OCI-LY1 (cell line): ENCODE measurements at regions not wholly inside any gene's neighbourhood (a gene's known extent, or its start where the extent isn't known, plus 50 kb on each side); places are given as distances from the start of the nearest gene placed in this dataset.

Experiments
- H2AFZ ChIP-seq: fragments of 200-600 bp; sonication (generic), shearing (Covaris generic); 2 replicates; pipeline ENCODE4 v1.6.0; 2014; ENCODE audit warnings: antibody characterized with exemption, mild to moderate bottlenecking, low read length
- H3F3A ChIP-seq: fragments of 200-600 bp; sonication (generic), shearing (Covaris generic); 2 replicates; pipeline ENCODE4 v1.6.0; 2014; ENCODE audit warnings: mild to moderate bottlenecking, antibody characterized with exemption, low read length, moderate library complexity; ENCODE audit not compliant: insufficient read depth
- H3K27ac ChIP-seq: fragments of 200-600 bp; sonication (generic); 2 replicates; pipeline ENCODE4 v1.5.1; 2014; ENCODE audit warnings: low read length, mixed run types, mild to moderate bottlenecking, low read depth; ENCODE audit not compliant: poor library complexity, severe bottlenecking
- H3K27me3 ChIP-seq: fragments of 200-600 bp; sonication (generic); 2 replicates; pipeline ENCODE4 v1.6.0; 2014; ENCODE audit warnings: antibody characterized with exemption, mild to moderate bottlenecking, low read length, moderate library complexity; ENCODE audit not compliant: insufficient read depth
- H3K36me3 ChIP-seq: fragments of 200-600 bp; sonication (generic); 2 replicates; pipeline ENCODE4 v1.6.1; 2014; ENCODE audit warnings: mild to moderate bottlenecking, antibody characterized with exemption, low read length, moderate library complexity, mixed read lengths; ENCODE audit not compliant: insufficient read depth
- H3K4me1 ChIP-seq: fragments of 200-600 bp; sonication (generic); 2 replicates; pipeline ENCODE4 v1.5.1; 2014; ENCODE audit warnings: mild to moderate bottlenecking, low read length, moderate library complexity; ENCODE audit not compliant: insufficient read depth, severe bottlenecking
- H3K4me2 ChIP-seq: fragments of 200-600 bp; sonication (generic), shearing (Covaris generic); 2 replicates; pipeline ENCODE4 v1.6.1; 2014; ENCODE audit warnings: low read length
- H3K4me3 ChIP-seq: fragments of 200-600 bp; sonication (generic); 2 replicates; pipeline ENCODE4 v1.5.1; 2014; ENCODE audit warnings: low read length, low read depth, mild to moderate bottlenecking, mixed read lengths; ENCODE audit not compliant: poor library complexity, severe bottlenecking
- H3K79me2 ChIP-seq: fragments of 200-600 bp; shearing (Covaris generic); 2 replicates; pipeline ENCODE4 v1.6.1; 2016; ENCODE audit warnings: mixed run types, low read length, mixed read lengths; ENCODE audit not compliant: insufficient read depth
- H3K9ac ChIP-seq: fragments of 200-600 bp; sonication (generic), shearing (Covaris generic); 2 replicates; pipeline ENCODE4 v1.6.1; 2014; ENCODE audit warnings: mild to moderate bottlenecking, low read length, mixed read lengths
- H3K9me2 ChIP-seq: fragments of 200-600 bp; sonication (generic), shearing (Covaris generic); 2 replicates; pipeline ENCODE4 v1.6.1; 2014; ENCODE audit warnings: low read depth, mild to moderate bottlenecking, low read length, mixed read lengths
- H3K9me3 ChIP-seq: fragments of 200-600 bp; shearing (Covaris generic); 2 replicates; pipeline ENCODE4 v1.6.1; 2014; ENCODE audit warnings: low read length, mixed read lengths
- H4K20me1 ChIP-seq: fragments of 200-600 bp; sonication (generic), shearing (Covaris generic); 2 replicates; pipeline ENCODE4 v1.6.0; 2016; ENCODE audit warnings: mild to moderate bottlenecking, low read length; ENCODE audit not compliant: insufficient read depth
- EZH2 ChIP-seq: fragments of 200-600 bp; sonication (generic), shearing (Covaris generic); IDR thresholded peaks from 2 replicates; pipeline ENCODE4 v1.8.0; 2017; ENCODE audit warnings: borderline replicate concordance, mixed run types, mild to moderate bottlenecking, antibody characterized with exemption, low read length, moderate library complexity, mixed read lengths
- TF ChIP-seq, protein P1 (sequence below): fragments of 200-600 bp; sonication (generic), shearing (Covaris generic); IDR thresholded peaks from 2 replicates; pipeline ENCODE4 v1.5.1; 2017; ENCODE audit warnings: mild to moderate bottlenecking, antibody characterized with exemption, low read length, moderate library complexity, mixed read lengths

GRCh38 chr11:15673408-15673831 lies 558.7 kb downstream of the INSC start:
- no peak overlapping the region for H3K9ac ChIP-seq
- TF ChIP-seq EZH2, result no peak
- TF ChIP-seq, protein P1, sequence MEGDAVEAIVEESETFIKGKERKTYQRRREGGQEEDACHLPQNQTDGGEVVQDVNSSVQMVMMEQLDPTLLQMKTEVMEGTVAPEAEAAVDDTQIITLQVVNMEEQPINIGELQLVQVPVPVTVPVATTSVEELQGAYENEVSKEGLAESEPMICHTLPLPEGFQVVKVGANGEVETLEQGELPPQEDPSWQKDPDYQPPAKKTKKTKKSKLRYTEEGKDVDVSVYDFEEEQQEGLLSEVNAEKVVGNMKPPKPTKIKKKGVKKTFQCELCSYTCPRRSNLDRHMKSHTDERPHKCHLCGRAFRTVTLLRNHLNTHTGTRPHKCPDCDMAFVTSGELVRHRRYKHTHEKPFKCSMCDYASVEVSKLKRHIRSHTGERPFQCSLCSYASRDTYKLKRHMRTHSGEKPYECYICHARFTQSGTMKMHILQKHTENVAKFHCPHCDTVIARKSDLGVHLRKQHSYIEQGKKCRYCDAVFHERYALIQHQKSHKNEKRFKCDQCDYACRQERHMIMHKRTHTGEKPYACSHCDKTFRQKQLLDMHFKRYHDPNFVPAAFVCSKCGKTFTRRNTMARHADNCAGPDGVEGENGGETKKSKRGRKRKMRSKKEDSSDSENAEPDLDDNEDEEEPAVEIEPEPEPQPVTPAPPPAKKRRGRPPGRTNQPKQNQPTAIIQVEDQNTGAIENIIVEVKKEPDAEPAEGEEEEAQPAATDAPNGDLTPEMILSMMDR, result no peak
- H3K27me3 ChIP-seq, result no peaks in the 10 kb centered on the region
- no peaks in the 10 kb centered on the region for H3K36me3 ChIP-seq
- no peak overlapping the region for H3K27ac ChIP-seq
- no peaks in the 10 kb centered on the region for H3K4me1 ChIP-seq
- H3K4me3 ChIP-seq, result no peak overlapping the region
- H3K79me2 ChIP-seq, result no peaks in the 10 kb centered on the region
- no peaks in the 10 kb centered on the region for H4K20me1 ChIP-seq
- H3K9me2 ChIP-seq, result no peaks in the 10 kb centered on the region
- no peaks in the 10 kb centered on the region for H3F3A ChIP-seq
- no peaks in the 10 kb centered on the region for H3K9me3 ChIP-seq
- H2AFZ ChIP-seq, result no peak overlapping the region
- no peak overlapping the region for H3K4me2 ChIP-seq

- no peak overlapping the region for H3K4me3 ChIP-seq
- no peaks in the 10 kb centered on the region for H3K9me3 ChIP-seq
- no peak overlapping the region for H3K4me2 ChIP-seq
- TF ChIP-seq, protein P1, result no peak
- no peak for TF ChIP-seq EZH2
- H2AFZ ChIP-seq, result no peak overlapping the region
- no peaks in the 10 kb centered on the region for H3K27me3 ChIP-seq
- H3F3A ChIP-seq, result no peaks in the 10 kb centered on the region
- no peak overlapping the region for H3K9ac ChIP-seq
- no peaks in the 10 kb centered on the region for H3K79me2 ChIP-seq
- H3K9me2 ChIP-seq, result no peaks in the 10 kb centered on the region
- H3K36me3 ChIP-seq, result no peaks in the 10 kb centered on the region
- H4K20me1 ChIP-seq, result no peaks in the 10 kb centered on the region
- H3K4me1 ChIP-seq, result no peaks in the 10 kb centered on the region
- no peak overlapping the region for H3K27ac ChIP-seq
Measured at GRCh38 chr11:15674756-15675155, 560.0 kb downstream of the INSC start.

DNA sequence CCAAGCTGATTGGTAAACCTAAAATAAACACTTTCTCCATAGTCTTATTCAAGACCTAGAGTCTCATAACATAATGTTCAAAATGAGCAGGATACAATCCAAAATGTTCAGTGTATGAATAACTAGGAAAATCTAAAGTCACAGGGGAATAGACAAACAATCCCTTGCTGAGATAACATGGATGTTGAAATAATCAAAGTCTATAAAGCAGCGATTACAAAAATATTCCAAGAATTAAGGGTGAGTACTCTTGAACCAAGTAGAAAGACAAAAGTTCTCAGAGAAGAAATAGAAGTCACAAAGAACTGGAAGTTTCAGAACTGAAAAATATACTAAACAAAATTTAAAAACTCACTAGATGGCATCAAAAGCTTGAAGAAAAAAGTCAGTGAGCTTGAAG lies 561.0 kb downstream of the INSC start:
- H2AFZ ChIP-seq, result no peak overlapping the region
- no peaks in the 10 kb centered on the region for H3F3A ChIP-seq
- H3K9me3 ChIP-seq, result no peaks in the 10 kb centered on the region
- H3K79me2 ChIP-seq, result no peaks in the 10 kb centered on the region
- H3K9ac ChIP-seq, result no peak overlapping the region
- no peaks in the 10 kb centered on the region for H3K36me3 ChIP-seq
- no peaks in the 10 kb centered on the region for H3K9me2 ChIP-seq
- no peak overlapping the region for H3K4me3 ChIP-seq
- H4K20me1 ChIP-seq, result no peaks in the 10 kb centered on the region
- TF ChIP-seq, protein P1, result no peak
- no peak for TF ChIP-seq EZH2
- no peaks in the 10 kb centered on the region for H3K4me1 ChIP-seq
- no peak overlapping the region for H3K4me2 ChIP-seq
- H3K27me3 ChIP-seq, result no peaks in the 10 kb centered on the region
- H3K27ac ChIP-seq, result no peak overlapping the region
